ENCODE measurements at regions not wholly inside any gene's neighbourhood (a gene's known extent, or its start where the extent isn't known, plus 50 kb on each side); places are given as distances from the start of the nearest gene placed in this dataset.
"Not testable (repeated sequence)": the region's sequence is repeated elsewhere in the genome, so short reads cannot be mapped to it uniquely, and the experiment has no call there.

GRCh38 chr10:55979203-55979602 lies 381.9 kb downstream of the ZWINT start:
- DNase-seq (ENCODE audit: low read depth): no peak
- no peak for TF ChIP-seq CTCF (IDR thresholded peaks at IDR 0.05; ENCODE audit: low read length, missing control alignments)
- no peak overlapping the region for H3K4me3 ChIP-seq (replicated peaks; ENCODE audit: low read depth, low read length)

GRCh38 chr10:55966101-55966500 lies 395.0 kb downstream of the ZWINT start:
- no peak for TF ChIP-seq CTCF (IDR thresholded peaks at IDR 0.05; ENCODE audit: low read length, missing control alignments)

GRCh38 chr10:55943403-55943802 lies 417.7 kb downstream of the ZWINT start:
- no peak for TF ChIP-seq CTCF (IDR thresholded peaks at IDR 0.05; ENCODE audit: low read length, missing control alignments)
- no peak for DNase-seq (ENCODE audit: low read depth)

More at GRCh38 chr10:55966101-55966500, 395.0 kb downstream of the ZWINT start:
- no peak for DNase-seq (ENCODE audit: low read depth)
- H3K4me3 ChIP-seq (replicated peaks; ENCODE audit: low read depth, low read length): no peak overlapping the region

GRCh38 chr10:55929291-55929690 lies 431.8 kb downstream of the ZWINT start:
- no peak for TF ChIP-seq CTCF (IDR thresholded peaks at IDR 0.05; ENCODE audit: low read length, missing control alignments)
- H3K4me3 ChIP-seq (replicated peaks; ENCODE audit: low read depth, low read length): no peak overlapping the region
- DNase-seq (ENCODE audit: low read depth): no peak

More at GRCh38 chr10:55943403-55943802, 417.7 kb downstream of the ZWINT start:
- H3K4me3 ChIP-seq (replicated peaks; ENCODE audit: low read depth, low read length): no peak overlapping the region

GRCh38 chr10:55899472-55900147 lies 461.4 kb downstream of the ZWINT start:
- DNase-seq (ENCODE audit: low read depth); H3K4me3 ChIP-seq (replicated peaks; ENCODE audit: low read depth, low read length): not testable (repeated sequence)

GRCh38 chr10:55897490-55897921 lies 463.6 kb downstream of the ZWINT start:
- no peak for TF ChIP-seq CTCF (IDR thresholded peaks at IDR 0.05; ENCODE audit: low read length, missing control alignments)
- DNase-seq (ENCODE audit: low read depth): no peak
- H3K4me3 ChIP-seq (replicated peaks; ENCODE audit: low read depth, low read length): no peak overlapping the region

- no peak for DNase-seq (ENCODE audit: low read depth)
- H3K4me3 ChIP-seq (replicated peaks; ENCODE audit: low read depth, low read length): no peak overlapping the region
- TF ChIP-seq CTCF (IDR thresholded peaks at IDR 0.05; ENCODE audit: low read length, missing control alignments): no peak
Measured at GRCh38 chr10:55892276-55892675, 468.8 kb downstream of the ZWINT start.

Data from fibroblast of pulmonary artery (primary cell).